ENCODE measurements at regions not wholly inside any gene's neighbourhood (a gene's known extent, or its start where the extent isn't known, plus 50 kb on each side); places are given as distances from the start of the nearest gene placed in this dataset.

DNA sequence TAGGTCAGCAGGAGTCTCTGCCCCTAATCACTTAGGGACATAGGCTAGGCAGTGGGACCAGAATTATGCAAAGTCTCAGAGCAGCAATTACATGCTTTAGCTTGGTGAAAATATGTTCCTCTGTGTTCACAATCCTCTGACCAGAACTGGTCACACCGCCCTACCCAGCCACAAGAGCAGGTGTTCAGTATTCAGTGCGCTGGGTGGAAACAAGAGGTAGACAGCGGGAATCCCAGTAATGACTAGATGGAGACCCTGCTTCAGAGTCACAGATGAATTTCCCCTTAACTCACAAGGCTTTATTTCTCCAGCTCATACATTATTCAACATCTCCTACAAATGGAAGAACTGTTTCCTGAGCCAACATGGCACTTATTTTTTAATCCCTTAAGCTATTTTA, 763.7 kb upstream of the POM121L12 start (continued):
- no peak for TF ChIP-seq FOS (IDR thresholded peaks at IDR 0.05; ENCODE audit: low read depth, low read length)

DNA sequence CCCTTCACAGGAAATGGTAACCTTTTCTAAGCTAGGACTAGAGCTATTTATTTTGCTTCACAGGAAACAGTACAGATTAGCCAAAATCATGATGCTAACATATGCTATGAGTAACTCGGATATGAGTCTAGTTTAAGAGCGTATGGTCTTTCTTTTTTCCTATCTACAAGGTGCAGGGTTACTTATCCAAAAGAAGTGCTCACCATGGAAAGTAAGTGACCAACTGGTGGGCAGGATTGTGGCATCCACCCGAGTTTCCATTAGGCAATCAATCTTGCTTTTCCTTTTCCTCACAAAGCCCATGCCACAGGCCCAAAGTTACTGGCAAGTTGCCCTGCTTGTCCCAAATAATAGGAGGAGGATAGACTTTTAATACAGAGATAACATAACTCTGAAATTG, 765.1 kb upstream of the POM121L12 start:
- Histone ChIP-seq H2BK15ac (ENCODE audit: low read depth, low read length) (no peak overlapping the region), H2BK20ac (ENCODE audit: low read depth, low read length) (no peak overlapping the region), H3K56ac (ENCODE audit: extremely low read depth, insufficient read depth, low read length) (no peak overlapping the region), H2AK9ac (replicated peaks; ENCODE audit: low read depth, low read length, poor library complexity) (no peak overlapping the region), H3K9ac (ENCODE audit: low read depth, low read length) (no peak overlapping the region), H3K4me2 (ENCODE audit: low read depth, low read length) (no peak overlapping the region), H2BK120ac (ENCODE audit: low read depth, low read length) (no peak overlapping the region), H4K5ac (ENCODE audit: low read depth, low read length) (no peak overlapping the region), H3K9me3 (ENCODE audit: control insufficient read depth, insufficient read depth, low read length) (peaks cover 13% of the 10 kb centered on the region), H3K79me1 (ENCODE audit: low read depth in 1 of 2, low read length in 2 of 2) (no peaks in the 10 kb centered on the region), H4K20me1 (ENCODE audit: insufficient read depth, low read length) (no peaks in the 10 kb centered on the region), H2BK5ac (ENCODE audit: low read depth, low read length, poor library complexity, severe bottlenecking) (no peak overlapping the region), H3K27me3 (ENCODE audit: control insufficient read depth, insufficient read depth, low read length) (no peaks in the 10 kb centered on the region), H4K8ac (ENCODE audit: low read depth in 2 of 2, low read length in 2 of 2) (no peak overlapping the region), H4K91ac (ENCODE audit: insufficient read depth, low read depth, low read length) (no peak overlapping the region), H3K27ac (ENCODE audit: insufficient read depth, low read length) (no peak overlapping the region), H3K14ac (replicated peaks; ENCODE audit: low read depth, low read length) (no peak overlapping the region), H3K18ac (ENCODE audit: low read depth, low read length) (no peak overlapping the region), H3K4me1 (ENCODE audit: control insufficient read depth, insufficient read depth, low read length) (no peaks in the 10 kb centered on the region), H3K23ac (ENCODE audit: low read depth, low read length) (no peak overlapping the region), H3K36me3 (ENCODE audit: control insufficient read depth, insufficient read depth, low read length) (no peaks in the 10 kb centered on the region), H3K4me3 (ENCODE audit: insufficient read depth, low read depth, low read length) (no peak overlapping the region), H3K4ac (ENCODE audit: low read depth, low read length) (no peak overlapping the region), H2AK5ac (ENCODE audit: low read depth, low read length) (no peak overlapping the region), H3K9me1 (ENCODE audit: insufficient read depth, low read length) (no peaks in the 10 kb centered on the region), H2AFZ (replicated peaks; ENCODE audit: low read length, poor library complexity) (no peak overlapping the region)
- DNase-seq, result no peak
- TF ChIP-seq RFX5 (IDR thresholded peaks at IDR 0.05; ENCODE audit: low read depth, low read length), result no peak
- TF ChIP-seq MAZ (IDR thresholded peaks at IDR 0.05; ENCODE audit: borderline replicate concordance, low read depth, low read length), result no peak
- no peak for TF ChIP-seq NFE2L2 (IDR thresholded peaks at IDR 0.05; ENCODE audit: low read depth, low read length)
- TF ChIP-seq, protein P1, sequence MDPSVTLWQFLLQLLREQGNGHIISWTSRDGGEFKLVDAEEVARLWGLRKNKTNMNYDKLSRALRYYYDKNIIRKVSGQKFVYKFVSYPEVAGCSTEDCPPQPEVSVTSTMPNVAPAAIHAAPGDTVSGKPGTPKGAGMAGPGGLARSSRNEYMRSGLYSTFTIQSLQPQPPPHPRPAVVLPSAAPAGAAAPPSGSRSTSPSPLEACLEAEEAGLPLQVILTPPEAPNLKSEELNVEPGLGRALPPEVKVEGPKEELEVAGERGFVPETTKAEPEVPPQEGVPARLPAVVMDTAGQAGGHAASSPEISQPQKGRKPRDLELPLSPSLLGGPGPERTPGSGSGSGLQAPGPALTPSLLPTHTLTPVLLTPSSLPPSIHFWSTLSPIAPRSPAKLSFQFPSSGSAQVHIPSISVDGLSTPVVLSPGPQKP (IDR thresholded peaks at IDR 0.05; ENCODE audit: borderline replicate concordance, low read depth, low read length), result no peak
- TF ChIP-seq, protein P2, sequence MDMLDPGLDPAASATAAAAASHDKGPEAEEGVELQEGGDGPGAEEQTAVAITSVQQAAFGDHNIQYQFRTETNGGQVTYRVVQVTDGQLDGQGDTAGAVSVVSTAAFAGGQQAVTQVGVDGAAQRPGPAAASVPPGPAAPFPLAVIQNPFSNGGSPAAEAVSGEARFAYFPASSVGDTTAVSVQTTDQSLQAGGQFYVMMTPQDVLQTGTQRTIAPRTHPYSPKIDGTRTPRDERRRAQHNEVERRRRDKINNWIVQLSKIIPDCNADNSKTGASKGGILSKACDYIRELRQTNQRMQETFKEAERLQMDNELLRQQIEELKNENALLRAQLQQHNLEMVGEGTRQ (IDR thresholded peaks at IDR 0.05; ENCODE audit: low read depth, low read length), result no peak
- TF ChIP-seq MXI1 (IDR thresholded peaks at IDR 0.05; ENCODE audit: borderline replicate concordance, low read depth, low read length), result no peak
- TF ChIP-seq, protein P3, sequence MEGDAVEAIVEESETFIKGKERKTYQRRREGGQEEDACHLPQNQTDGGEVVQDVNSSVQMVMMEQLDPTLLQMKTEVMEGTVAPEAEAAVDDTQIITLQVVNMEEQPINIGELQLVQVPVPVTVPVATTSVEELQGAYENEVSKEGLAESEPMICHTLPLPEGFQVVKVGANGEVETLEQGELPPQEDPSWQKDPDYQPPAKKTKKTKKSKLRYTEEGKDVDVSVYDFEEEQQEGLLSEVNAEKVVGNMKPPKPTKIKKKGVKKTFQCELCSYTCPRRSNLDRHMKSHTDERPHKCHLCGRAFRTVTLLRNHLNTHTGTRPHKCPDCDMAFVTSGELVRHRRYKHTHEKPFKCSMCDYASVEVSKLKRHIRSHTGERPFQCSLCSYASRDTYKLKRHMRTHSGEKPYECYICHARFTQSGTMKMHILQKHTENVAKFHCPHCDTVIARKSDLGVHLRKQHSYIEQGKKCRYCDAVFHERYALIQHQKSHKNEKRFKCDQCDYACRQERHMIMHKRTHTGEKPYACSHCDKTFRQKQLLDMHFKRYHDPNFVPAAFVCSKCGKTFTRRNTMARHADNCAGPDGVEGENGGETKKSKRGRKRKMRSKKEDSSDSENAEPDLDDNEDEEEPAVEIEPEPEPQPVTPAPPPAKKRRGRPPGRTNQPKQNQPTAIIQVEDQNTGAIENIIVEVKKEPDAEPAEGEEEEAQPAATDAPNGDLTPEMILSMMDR (conservative IDR thresholded peaks at IDR 0.05; ENCODE audit: low read depth, low read length), result no peak
- no peak for TF ChIP-seq MAFK (IDR thresholded peaks at IDR 0.05; ENCODE audit: low read depth, low read length)
- no peak for TF ChIP-seq BHLHE40 (IDR thresholded peaks at IDR 0.05; ENCODE audit: low read depth, low read length)
- TF ChIP-seq CEBPB (IDR thresholded peaks at IDR 0.05; ENCODE audit: low read depth, low read length), result no peak
- no peak for TF ChIP-seq RAD21 (IDR thresholded peaks at IDR 0.05; ENCODE audit: low read length)
- no peak for TF ChIP-seq POLR2A (IDR thresholded peaks at IDR 0.05; ENCODE audit: low read depth, low read length)
- no peak for TF ChIP-seq FOS (IDR thresholded peaks at IDR 0.05; ENCODE audit: low read depth, low read length)
- no peak for TF ChIP-seq RCOR1 (IDR thresholded peaks at IDR 0.05; ENCODE audit: insufficient replicate concordance, low read length)
- no CpG with 5 or more reads among the region's 3 CpGs for WGBS, 2 experiments (ENCODE audit: extremely low coverage in 2 of 2, insufficient read length in 1 of 2)
- ChIA-PET POLR2A (ENCODE audit: unreplicated experiment) (no interaction called here), CTCF (no interaction called here)
- intact Hi-C loops (cut with micrococcal nuclease) (no loop called here), in situ Hi-C loops (cut with MboI; ENCODE audit: low sequenced_read_pairs) (no loop called here), dilution Hi-C loops (cut with HindIII; ENCODE audit: low sequenced_read_pairs, unreplicated experiment) (no loop called here)
- ATAC-seq (ENCODE audit: low read depth), result no peak
- BruUV-seq (replicated peaks), result no TSS peak
